Calu3 (cell line): ENCODE measurements at regions not wholly inside any gene's neighbourhood (a gene's known extent, or its start where the extent isn't known, plus 50 kb on each side); places are given as distances from the start of the nearest gene placed in this dataset.

Experiments used
- BruUV-seq: library from RNA; stranded (reverse); fragments of 400-500 nt; replicated peaks from 2 replicates; lab custom pipeline; 2021; lab: Mats Ljungman, UMichigan
- CTCF ChIA-PET: fragments of 300-600 bp; sonication (Branson Sonifier 250); formaldehyde crosslinking; loops from one replicate; lab custom pipeline; 2022; ENCODE audit warnings: antibody characterized with exemption; lab: Charles Lee
- DNase-seq: peaks from one replicate; pipeline ENCODE4 v3.0.0; 2022
- H3K27ac Mint-ChIP-seq: one replicate; pipeline ENCODE4 v1.8.0; 2022; ENCODE audit warnings: mixed read lengths; ENCODE audit not compliant: unreplicated experiment
- H3K27me3 Mint-ChIP-seq: one replicate; pipeline ENCODE4 v1.8.0; 2022; ENCODE audit warnings: mixed read lengths; ENCODE audit not compliant: unreplicated experiment
- H3K36me3 Mint-ChIP-seq: one replicate; pipeline ENCODE4 v1.8.0; 2022; ENCODE audit warnings: mild to moderate bottlenecking, moderate library complexity, mixed read lengths; ENCODE audit not compliant: insufficient read depth, unreplicated experiment
- H3K4me1 Mint-ChIP-seq: one replicate; pipeline ENCODE4 v1.8.0; 2022; ENCODE audit warnings: mild to moderate bottlenecking, low read depth, mixed read lengths; ENCODE audit not compliant: unreplicated experiment
- H3K4me3 Mint-ChIP-seq: one replicate; pipeline ENCODE4 v1.8.0; 2022; ENCODE audit warnings: mild to moderate bottlenecking, low read depth, moderate library complexity, mixed read lengths; ENCODE audit not compliant: unreplicated experiment
- H3K9me3 Mint-ChIP-seq: one replicate; pipeline ENCODE4 v1.8.0; 2022; ENCODE audit warnings: low read depth, mixed read lengths; ENCODE audit not compliant: unreplicated experiment
- CTCF ChIP-seq: fragments of 200-600 bp; IDR thresholded peaks from one replicate; pipeline ENCODE4 v1.8.0; 2022; ENCODE audit warnings: antibody characterized with exemption; ENCODE audit not compliant: unreplicated experiment
- intact Hi-C: fragments of 100-400 bp; cut with micrococcal nuclease; formaldehyde crosslinking; loops from one replicate; pipeline ENCODE4 v1.10.0; 2022; ENCODE audit not compliant: unreplicated experiment

GRCh38 chr18:38321262-38321661 is 755.7 kb upstream of the CELF4 start:
- intact Hi-C loops: no loop called here
- Mint-ChIP-seq H3K36me3 (no peaks in the 10 kb centered on the region), H3K9me3 (peaks cover 3% of the 10 kb centered on the region), H3K27ac (no peak overlapping the region), H3K27me3 (no peaks in the 10 kb centered on the region), H3K4me1 (no peaks in the 10 kb centered on the region), H3K4me3 (no peak overlapping the region)
- no TSS peak for BruUV-seq
- no peak for TF ChIP-seq CTCF
- CTCF ChIA-PET: no interaction called here
- no peak for DNase-seq

- Mint-ChIP-seq H3K4me1 (peaks cover 10% of the 10 kb centered on the region), H3K27me3 (no peaks in the 10 kb centered on the region), H3K4me3 (no peak overlapping the region), H3K36me3 (no peaks in the 10 kb centered on the region), H3K27ac (no peak overlapping the region), H3K9me3 (no peaks in the 10 kb centered on the region)
- DNase-seq: no peak
- no peak for TF ChIP-seq CTCF
- no TSS peak for BruUV-seq
- CTCF ChIA-PET: no interaction called here
- intact Hi-C loops: no loop called here
Observed at GRCh38 chr18:38318416-38318815, 752.8 kb upstream of the CELF4 start.

GRCh38 chr18:38313831-38314230 is 748.2 kb upstream of the CELF4 start:
- Mint-ChIP-seq H3K36me3 (no peaks in the 10 kb centered on the region), H3K4me3 (no peak overlapping the region), H3K27ac (no peak overlapping the region), H3K9me3 (no peaks in the 10 kb centered on the region), H3K4me1 (peaks cover 10% of the 10 kb centered on the region), H3K27me3 (peaks cover 20% of the 10 kb centered on the region)
- no peak for DNase-seq
- TF ChIP-seq CTCF: no peak
- intact Hi-C loops: no loop called here
- BruUV-seq: no TSS peak
- CTCF ChIA-PET: interaction anchor here (1.2 kb wide), 1 partner anchor 16 kb away, joined by 3 read pairs; no protein-coding TSS in a partner anchor

- DNase-seq: no peak
- intact Hi-C loops: no loop called here
- no TSS peak for BruUV-seq
- Mint-ChIP-seq H3K4me1 (peaks cover 10% of the 10 kb centered on the region), H3K27me3 (peaks cover 30% of the 10 kb centered on the region), H3K9me3 (no peaks in the 10 kb centered on the region), H3K36me3 (no peaks in the 10 kb centered on the region), H3K27ac (no peak overlapping the region), H3K4me3 (no peak overlapping the region)
- CTCF ChIA-PET: no interaction called here
- TF ChIP-seq CTCF: no peak
Observed at GRCh38 chr18:38312532-38312931, 746.9 kb upstream of the CELF4 start.
